A549 (cell line): ENCODE measurements at regions not wholly inside any gene's neighbourhood (a gene's known extent, or its start where the extent isn't known, plus 50 kb on each side); places are given as distances from the start of the nearest gene placed in this dataset.

ENCODE experiments used
- ATAC-seq, 2 experiments: fragments of 200-7000 bp in 1 of 2; fragments of >200 bp in 1 of 2; cut with Nextera tagmentation in 1 of 2; cut with Tn5 transposase in 1 of 2; 3 replicates each; pipeline versions ENCODE4 v1.8.0 to v1.9.1; 2018 to 2020; ENCODE audit warnings: mild to moderate bottlenecking in 1 of 2, moderate library complexity in 1 of 2
- CTCF ChIA-PET: fragments of 300-600 bp; sonication (Branson Sonifier 250); formaldehyde crosslinking; extraction: SDS; loops from one replicate; lab custom pipeline; 2021; ENCODE audit warnings: antibody characterized with exemption, inconsistent platforms; lab: Yijun Ruan, JAX
- POLR2A ChIA-PET: fragments of 350-600 bp; formaldehyde crosslinking; extraction: SDS; loops from one replicate; lab custom pipeline; 2021; ENCODE audit warnings: antibody characterized with exemption, inconsistent platforms; lab: Yijun Ruan, JAX
- DNase-seq, 2 experiments: peaks; one replicate each; pipeline versions ENCODE4 v3.0.0 to v3.0.0-alpha.2; 2011 to 2016; ENCODE audit warnings: low read depth in 1 of 2, low spot score in 1 of 2
- FAIRE-seq: peaks from 2 replicates; lab custom pipeline; 2011; peaks lifted over from hg19 to GRCh38; lab: Jason Lieb, UNC
- H3K27ac ChIP-seq, 2 experiments: fragments of >200 bp; sonication (Bioruptor Twin); formaldehyde crosslinking; 3 replicates each; pipeline ENCODE4 v1.5.1; 2016 to 2017
- H3K4me1 ChIP-seq: fragments of >200 bp; sonication (Bioruptor Twin); formaldehyde crosslinking; 3 replicates; pipeline ENCODE4 v1.6.1; 2016
- H3K4me2 ChIP-seq: fragments of >200 bp; sonication (Bioruptor Twin); formaldehyde crosslinking; 3 replicates; pipeline ENCODE4 v1.6.1; 2016
- H3K4me3 ChIP-seq: fragments of >200 bp; sonication (Bioruptor Twin); formaldehyde crosslinking; 3 replicates; pipeline ENCODE4 v1.5.1; 2016
- H3K9me3 ChIP-seq: fragments of >200 bp; sonication (Bioruptor Twin); formaldehyde crosslinking; 3 replicates; pipeline ENCODE4 v1.6.1; 2016
- EHMT2 ChIP-seq: fragments of 200-600 bp; sonication (generic); IDR thresholded peaks from 2 replicates; pipeline ENCODE4 v1.6.1; 2016; ENCODE audit warnings: antibody characterized with exemption, low read depth, mild to moderate bottlenecking, moderate library complexity
- ESRRA ChIP-seq: fragments of 150-350 bp; IDR thresholded peaks from 2 replicates; pipeline ENCODE4 v1.6.1; 2014; ENCODE audit warnings: mild to moderate bottlenecking, low read length, borderline replicate concordance
- FOSB ChIP-seq: fragments of 250-450 bp; sonication (Bioruptor Pico); IDR thresholded peaks from 2 replicates; pipeline ENCODE4 v1.5.0; 2020; ENCODE audit warnings: mild to moderate bottlenecking, moderate library complexity
- FOSL2 ChIP-seq, 2 experiments: fragments of 450-650 bp in 1 of 2; fragments of >200 bp in 1 of 2; sonication (Bioruptor Twin) in 1 of 2; formaldehyde crosslinking; IDR thresholded peaks; 2 replicates each; pipeline versions ENCODE4 v1.5.0 to v1.6.1; 2016 to 2020; ENCODE audit warnings: mild to moderate bottlenecking in 1 of 2, moderate library complexity in 1 of 2
- GATA3 ChIP-seq: IDR thresholded peaks from 2 replicates; pipeline ENCODE4 v1.6.1; 2012; ENCODE audit warnings: borderline replicate concordance
- HEYL ChIP-seq: fragments of 250-450 bp; sonication (Bioruptor Pico); IDR thresholded peaks from 2 replicates; pipeline ENCODE4 v1.8.0; 2021; ENCODE audit warnings: mild to moderate bottlenecking, moderate library complexity
- HMGXB4 ChIP-seq: fragments of 250-450 bp; sonication (Bioruptor Pico); IDR thresholded peaks from 2 replicates; pipeline ENCODE4 v1.5.0; 2021; ENCODE audit warnings: mild to moderate bottlenecking, moderate library complexity, borderline replicate concordance
- HOXB5 ChIP-seq: fragments of 250-450 bp; sonication (Bioruptor Pico); IDR thresholded peaks from 2 replicates; pipeline ENCODE4 v1.5.0; 2020; ENCODE audit warnings: mild to moderate bottlenecking, moderate library complexity
- JUN ChIP-seq, 2 experiments: fragments of >200 bp; sonication (Bioruptor Twin); formaldehyde crosslinking; IDR thresholded peaks; 2 replicates in 1 of 2; 3 replicates in 1 of 2; pipeline ENCODE4 v1.6.1; 2016 to 2017
- MAFK ChIP-seq: fragments of 450-650 bp; IDR thresholded peaks from 2 replicates; pipeline ENCODE4 v1.6.1; 2014; ENCODE audit not compliant: partially characterized antibody
- MAX ChIP-seq: IDR thresholded peaks from 2 replicates; pipeline ENCODE4 v1.6.1; 2012
- NPAS2 ChIP-seq: fragments of 250-450 bp; sonication (Bioruptor Pico); IDR thresholded peaks from 2 replicates; pipeline ENCODE4 v1.8.0; 2022; ENCODE audit warnings: mild to moderate bottlenecking, moderate library complexity, borderline replicate concordance
- NR3C1 ChIP-seq: fragments of >200 bp; sonication (Bioruptor Twin); formaldehyde crosslinking; IDR thresholded peaks from 3 replicates; pipeline ENCODE4 v1.6.1; 2017
- POLR2A ChIP-seq: IDR thresholded peaks from 2 replicates; pipeline ENCODE4 v1.6.1; 2012; ENCODE audit warnings: mild to moderate bottlenecking, low read length
- RAD21 ChIP-seq, 2 experiments: fragments of >200 bp in 1 of 2; sonication (Bioruptor Twin) in 1 of 2; formaldehyde crosslinking in 1 of 2; IDR thresholded peaks in 1 of 2; conservative IDR thresholded peaks in 1 of 2; 2 replicates in 1 of 2; 3 replicates in 1 of 2; pipeline ENCODE4 v1.6.1; 2012 to 2018; ENCODE audit warnings: inconsistent platforms in 1 of 2
- RCOR1 ChIP-seq: fragments of 150-350 bp; IDR thresholded peaks from 2 replicates; pipeline ENCODE4 v1.6.1; 2014; ENCODE audit warnings: antibody characterized with exemption, low read length, low read depth
- REST ChIP-seq: fragments of 200-600 bp; sonication (generic); IDR thresholded peaks from 2 replicates; pipeline ENCODE4 v1.6.1; 2016; ENCODE audit warnings: antibody characterized with exemption, mild to moderate bottlenecking, moderate library complexity
- ZC3H11A ChIP-seq: fragments of 450-650 bp; IDR thresholded peaks from 2 replicates; pipeline ENCODE4 v1.6.1; 2014; ENCODE audit warnings: antibody characterized with exemption, mild to moderate bottlenecking
- ZFP36 ChIP-seq: fragments of 450-650 bp; IDR thresholded peaks from 2 replicates; pipeline ENCODE4 v1.6.1; 2014; ENCODE audit warnings: borderline replicate concordance; ENCODE audit not compliant: partially characterized antibody
- ZSCAN20 ChIP-seq: fragments of 250-450 bp; sonication (Bioruptor Pico); IDR thresholded peaks from 2 replicates; pipeline ENCODE4 v1.8.0; 2022; ENCODE audit warnings: mild to moderate bottlenecking, moderate library complexity
- WGBS: methylation state at CpG from one replicate; pipeline ENCODE4 v1.1.6; 2017; ENCODE audit errors: missing lambda C conversion rate; 5-methylcytosine and 5-hydroxymethylcytosine counted together

GRCh38 chr14:88064841-88065240, 59.9 kb downstream of the GPR65 start:
- FAIRE-seq (no peak), ATAC-seq (no peak), DNase-seq (no peak)
- no peak overlapping the region for H3K4me3 ChIP-seq
- CTCF ChIA-PET = no interaction called here
- WGBS = 28% methylated on average over 4 of the region's 4 CpGs
- H3K27ac ChIP-seq = no peak overlapping the region
- H3K4me1 ChIP-seq = no peaks in the 10 kb centered on the region
- H3K4me2 ChIP-seq = no peak overlapping the region
- no peaks in the 10 kb centered on the region; the same call in 2 of the 3 replicates for H3K9me3 ChIP-seq
- POLR2A ChIA-PET = no interaction called here
- no peak for TF ChIP-seq FOSL2 (IDR thresholded peaks at IDR 0.05)
- TF ChIP-seq FOSL2 (CRISPR knock-in tag; IDR thresholded peaks at IDR 0.05) = 0 out of 2 replicates have a peak, but pooled peaks have one; percentile 5
- TF ChIP-seq ESRRA = no peak

- WGBS = 60% methylated on average over 1 of the region's 1 CpG
- ChIA-PET POLR2A (no interaction called here), CTCF (no interaction called here)
- ATAC-seq = no peak
- TF ChIP-seq RAD21 (conservative IDR thresholded peaks at IDR 0.05 in 1 of 2, IDR thresholded peaks at IDR 0.05 in 1 of 2) (no peak), ESRRA (no peak), HMGXB4 (CRISPR knock-in tag) (no peak)
- no peaks in the 10 kb centered on the region for H3K4me1 ChIP-seq
- no peak overlapping the region for H3K4me3 ChIP-seq
- peaks cover 2% of the 10 kb centered on the region; the same call in 1 of the 3 replicates for H3K9me3 ChIP-seq
- no peak for FAIRE-seq
- no peak for DNase-seq
- H3K4me2 ChIP-seq = no peak overlapping the region
- H3K27ac ChIP-seq = no peak overlapping the region
Observed at GRCh38 chr14:88069677-88070076, 64.7 kb downstream of the GPR65 start.

GRCh38 chr14:88075269-88075981, 70.5 kb downstream of the GPR65 start:
- ATAC-seq = no peak

More at GRCh38 chr14:88075269-88075981, 70.5 kb downstream of the GPR65 start:
- no peak overlapping the region for H3K4me3 ChIP-seq
- FAIRE-seq = no peak
- 0 out of 3 replicates have a peak, but pooled peaks cover 2% of the 10 kb centered on the region for H3K9me3 ChIP-seq
- WGBS = 42% methylated on average over 4 of the region's 4 CpGs
- no peaks in the 10 kb centered on the region for H3K4me1 ChIP-seq
- CTCF ChIA-PET = interaction anchor here (1.1 kb wide), 1 partner anchor 93 kb away, joined by 3 read pairs; no protein-coding TSS in a partner anchor
- no peak overlapping the region for H3K4me2 ChIP-seq
- TF ChIP-seq FOSB (no peak), GATA3 (no peak), POLR2A (no peak), HMGXB4 (CRISPR knock-in tag) (no peak), HOXB5 (CRISPR knock-in tag) (no peak), NR3C1 (no peak), ZC3H11A (no peak), RCOR1 (no peak), MAFK (no peak), EHMT2 (no peak), NPAS2 (no peak), JUN (IDR thresholded peaks at IDR 0.05) (no peak), ZFP36 (no peak), ZSCAN20 (CRISPR knock-in tag) (no peak), MAX (no peak), HEYL (CRISPR knock-in tag) (no peak), REST (no peak)
- DNase-seq = no peak
- H3K27ac ChIP-seq = no peak overlapping the region
- POLR2A ChIA-PET = no interaction called here
